ENCODE measurements at regions not wholly inside any gene's neighbourhood (a gene's known extent, or its start where the extent isn't known, plus 50 kb on each side); places are given as distances from the start of the nearest gene placed in this dataset.
"Not testable (repeated sequence)": the region's sequence is repeated elsewhere in the genome, so short reads cannot be mapped to it uniquely, and the experiment has no call there.

DNA sequence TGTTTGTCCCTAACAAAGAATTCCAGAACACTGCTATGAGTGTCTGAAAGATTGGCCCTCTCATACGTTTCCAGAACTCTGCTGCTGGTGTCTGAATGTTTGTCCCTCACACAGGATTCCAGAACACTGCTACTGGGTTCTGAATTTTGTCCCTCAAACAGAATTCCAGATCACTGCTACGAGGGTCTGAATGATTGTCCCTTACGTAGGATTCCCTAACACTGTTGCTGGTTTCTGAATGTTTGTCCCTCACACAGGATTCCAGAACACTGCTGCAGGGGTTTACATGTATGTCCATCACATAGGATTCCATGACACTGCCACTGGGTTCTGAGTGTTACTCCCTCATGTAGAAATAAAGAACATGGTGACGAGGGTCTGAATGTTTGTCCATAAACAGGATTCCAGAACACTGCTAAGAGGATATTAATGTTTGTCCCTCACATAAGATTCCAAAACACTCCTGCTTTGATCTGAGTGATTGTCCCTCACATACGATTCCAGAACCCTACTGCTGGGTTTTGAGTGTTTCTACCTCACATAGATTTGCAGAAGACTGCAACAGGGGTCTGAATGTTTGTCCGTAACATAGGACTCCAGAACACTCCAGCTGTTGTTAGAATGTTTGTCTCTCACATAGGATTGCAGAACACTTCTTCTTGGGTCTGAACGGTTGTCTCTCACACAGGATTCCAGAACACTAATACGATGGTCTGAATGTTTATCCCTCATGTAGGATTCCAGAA lies 214.4 kb downstream of the FOXD4L6 start:
- Histone ChIP-seq H3K27ac (no peak overlapping the region), H3K36me3 (peaks cover 0 to 47% (median 5%) of the 10 kb centered on the region in 3 donors), H3K4me1 (no peaks in the 10 kb centered on the region), H3K9me3 (peaks cover 30 to 85% (median 83%) of the 10 kb centered on the region in 3 donors), H3K4me3 (no peak overlapping the region), H3K27me3 (no peaks in the 10 kb centered on the region)
- TF ChIP-seq, protein P1, sequence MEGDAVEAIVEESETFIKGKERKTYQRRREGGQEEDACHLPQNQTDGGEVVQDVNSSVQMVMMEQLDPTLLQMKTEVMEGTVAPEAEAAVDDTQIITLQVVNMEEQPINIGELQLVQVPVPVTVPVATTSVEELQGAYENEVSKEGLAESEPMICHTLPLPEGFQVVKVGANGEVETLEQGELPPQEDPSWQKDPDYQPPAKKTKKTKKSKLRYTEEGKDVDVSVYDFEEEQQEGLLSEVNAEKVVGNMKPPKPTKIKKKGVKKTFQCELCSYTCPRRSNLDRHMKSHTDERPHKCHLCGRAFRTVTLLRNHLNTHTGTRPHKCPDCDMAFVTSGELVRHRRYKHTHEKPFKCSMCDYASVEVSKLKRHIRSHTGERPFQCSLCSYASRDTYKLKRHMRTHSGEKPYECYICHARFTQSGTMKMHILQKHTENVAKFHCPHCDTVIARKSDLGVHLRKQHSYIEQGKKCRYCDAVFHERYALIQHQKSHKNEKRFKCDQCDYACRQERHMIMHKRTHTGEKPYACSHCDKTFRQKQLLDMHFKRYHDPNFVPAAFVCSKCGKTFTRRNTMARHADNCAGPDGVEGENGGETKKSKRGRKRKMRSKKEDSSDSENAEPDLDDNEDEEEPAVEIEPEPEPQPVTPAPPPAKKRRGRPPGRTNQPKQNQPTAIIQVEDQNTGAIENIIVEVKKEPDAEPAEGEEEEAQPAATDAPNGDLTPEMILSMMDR (IDR thresholded peaks at IDR 0.05) = no peak
- intact Hi-C loops (cut with DNase I; ENCODE audit: low total_unique reads) = no loop called here
- DNase-seq = no peak

DNA sequence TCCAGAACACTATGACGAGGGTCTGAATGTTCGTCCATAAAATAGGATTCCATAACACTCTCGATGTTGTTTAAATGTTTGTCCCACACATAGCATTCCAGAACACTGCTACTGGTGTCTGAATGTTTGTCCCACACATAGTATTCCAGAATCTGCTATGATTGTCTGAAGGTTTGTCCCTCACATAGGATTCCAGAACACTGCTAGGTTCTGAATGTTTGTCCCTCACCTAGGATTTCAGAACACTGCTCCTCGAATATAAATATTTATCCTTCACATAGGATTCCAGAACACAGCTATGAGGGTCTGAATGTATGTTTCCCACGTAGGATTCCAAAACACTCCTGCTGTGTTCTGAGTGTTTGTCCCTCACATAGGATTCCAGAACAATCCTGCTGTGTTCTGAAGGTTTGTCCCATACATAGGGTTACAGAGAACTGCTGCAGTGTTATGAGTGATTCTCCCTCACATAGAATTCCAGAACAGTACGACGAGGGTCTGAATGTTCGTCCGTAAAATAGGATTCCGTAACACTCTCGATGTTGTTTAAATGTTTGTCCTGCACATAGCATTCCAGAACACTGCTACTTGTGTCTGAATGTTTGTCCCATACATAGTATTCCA lies 215.3 kb downstream of the FOXD4L6 start:
- intact Hi-C loops (cut with DNase I; ENCODE audit: low total_unique reads) = no loop called here
- TF ChIP-seq, protein P1 (IDR thresholded peaks at IDR 0.05) = no peak
- Histone ChIP-seq H3K36me3 (peaks cover 0 to 50% (median 10%) of the 10 kb centered on the region in 3 donors), H3K9me3 (peaks cover 38 to 90% (median 89%) of the 10 kb centered on the region in 3 donors), H3K27ac (no peak overlapping the region), H3K4me1 (no peaks in the 10 kb centered on the region), H3K4me3 (no peak overlapping the region), H3K27me3 (no peaks in the 10 kb centered on the region)
- DNase-seq = no peak

DNA sequence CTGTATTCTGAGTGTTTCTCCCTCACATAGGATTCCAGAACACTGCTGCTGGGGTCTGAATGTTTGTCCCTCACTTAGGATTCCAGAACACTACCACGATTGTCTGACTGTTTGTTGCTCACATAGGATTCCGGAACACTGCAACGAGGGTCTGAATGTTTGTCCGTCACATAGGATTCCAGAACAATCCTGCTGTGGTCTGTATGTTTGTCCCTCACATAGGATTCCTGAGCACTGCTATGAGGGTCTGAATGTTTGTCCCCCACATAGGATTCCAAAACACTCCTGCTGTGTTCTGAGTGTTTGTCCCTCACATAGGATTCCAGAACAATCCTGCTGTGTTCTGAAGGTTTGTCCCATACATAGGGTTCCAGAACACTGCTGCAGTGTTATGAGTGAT lies 215.8 kb downstream of the FOXD4L6 start:
- DNase-seq = not testable (repeated sequence)

DNA sequence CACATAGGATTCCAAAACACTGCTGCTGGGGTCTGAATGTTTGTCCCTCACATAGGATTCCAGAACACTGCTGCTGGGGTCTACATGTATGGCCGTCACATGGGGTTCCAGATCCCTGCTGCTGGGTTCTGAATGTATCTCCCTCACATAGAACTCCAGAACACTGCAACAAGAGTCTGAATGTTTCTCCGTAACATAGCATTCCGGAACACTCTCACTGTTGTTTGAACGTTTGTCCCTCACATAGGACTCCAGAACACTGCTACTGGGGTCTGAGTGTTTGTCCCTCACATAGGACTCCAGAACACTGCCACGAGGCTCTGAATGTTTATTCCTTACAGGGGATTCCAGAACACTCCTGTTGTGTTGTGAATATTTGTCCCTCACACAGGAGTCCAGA lies 216.8 kb downstream of the FOXD4L6 start:
- peaks cover 49 to 100% (median 100%) of the 10 kb centered on the region in 3 donors for H3K9me3 ChIP-seq
- intact Hi-C loops (cut with DNase I; ENCODE audit: low total_unique reads) = no loop called here
- H3K36me3 ChIP-seq = peaks cover 0 to 50% (median 12%) of the 10 kb centered on the region in 3 donors
- no peaks in the 10 kb centered on the region for H3K27me3 ChIP-seq
- DNase-seq = no peak
- no peaks in the 10 kb centered on the region for H3K4me1 ChIP-seq
- no peak overlapping the region for H3K4me3 ChIP-seq
- TF ChIP-seq, protein P1 (IDR thresholded peaks at IDR 0.05) = no peak
- H3K27ac ChIP-seq = no peak overlapping the region

More for the DNA sequence above, 215.8 kb downstream of the FOXD4L6 start:
- H3K9me3 ChIP-seq = peaks cover 43 to 96% (median 95%) of the 10 kb centered on the region in 3 donors
- H3K36me3 ChIP-seq = peaks cover 0 to 50% (median 12%) of the 10 kb centered on the region in 3 donors
- H3K4me1 ChIP-seq; H3K27me3 ChIP-seq; H3K4me3 ChIP-seq; intact Hi-C loops (cut with DNase I; ENCODE audit: low total_unique reads); H3K27ac ChIP-seq: not testable (repeated sequence)

DNA sequence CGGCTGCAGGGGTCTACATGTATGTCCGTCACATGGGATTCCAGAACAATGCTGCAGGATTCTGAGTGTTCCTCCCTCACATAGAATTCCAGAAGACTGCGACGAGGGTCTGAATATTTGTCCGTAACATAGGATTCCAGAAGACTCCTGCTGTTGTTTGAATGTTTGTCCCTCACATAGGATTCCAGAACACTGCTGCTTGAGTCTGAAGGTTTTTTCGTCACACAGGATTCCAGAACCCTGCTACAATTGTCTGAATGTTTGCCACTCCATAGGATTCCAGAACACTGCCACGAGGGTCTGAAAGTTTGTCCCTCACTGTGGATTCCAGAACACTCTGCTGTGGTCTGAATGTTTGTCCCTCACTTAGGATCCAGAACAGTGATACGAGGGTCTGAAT lies 217.5 kb downstream of the FOXD4L6 start:
- H3K27ac ChIP-seq; DNase-seq; intact Hi-C loops (cut with DNase I; ENCODE audit: low total_unique reads); H3K27me3 ChIP-seq; H3K4me3 ChIP-seq; H3K4me1 ChIP-seq: not testable (repeated sequence)
- Histone ChIP-seq H3K9me3 (peaks cover 54 to 100% (median 100%) of the 10 kb centered on the region in 3 donors), H3K36me3 (peaks cover 0 to 47% (median 12%) of the 10 kb centered on the region in 3 donors)

DNA sequence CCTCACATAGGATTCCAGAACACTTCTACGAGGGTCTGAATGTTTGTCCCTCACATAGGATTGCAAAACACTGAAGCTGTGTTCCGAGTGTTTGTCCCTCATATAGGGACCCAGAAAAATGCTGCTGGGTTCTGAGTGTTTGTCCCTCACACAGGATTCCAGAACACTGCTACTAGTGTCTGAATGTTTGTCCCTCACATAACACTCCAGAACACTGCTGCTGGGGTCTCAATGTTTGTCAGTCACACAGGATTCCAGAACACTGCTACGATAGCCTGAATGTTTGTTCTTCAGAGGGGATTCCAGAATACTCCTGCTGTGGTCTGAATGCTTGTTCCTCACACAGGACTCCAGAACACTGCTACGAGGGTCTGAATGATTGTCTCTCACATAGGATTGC lies 218.7 kb downstream of the FOXD4L6 start:
- intact Hi-C loops (cut with DNase I; ENCODE audit: low total_unique reads) = no loop called here
- Histone ChIP-seq H3K27ac (no peak overlapping the region), H3K36me3 (peaks cover 0 to 38% (median 8%) of the 10 kb centered on the region in 3 donors), H3K4me1 (no peaks in the 10 kb centered on the region), H3K4me3 (no peak overlapping the region), H3K9me3 (peaks cover 63 to 100% (median 100%) of the 10 kb centered on the region in 3 donors), H3K27me3 (no peaks in the 10 kb centered on the region)
- TF ChIP-seq, protein P1 (IDR thresholded peaks at IDR 0.05) = no peak
- no peak for DNase-seq

DNA sequence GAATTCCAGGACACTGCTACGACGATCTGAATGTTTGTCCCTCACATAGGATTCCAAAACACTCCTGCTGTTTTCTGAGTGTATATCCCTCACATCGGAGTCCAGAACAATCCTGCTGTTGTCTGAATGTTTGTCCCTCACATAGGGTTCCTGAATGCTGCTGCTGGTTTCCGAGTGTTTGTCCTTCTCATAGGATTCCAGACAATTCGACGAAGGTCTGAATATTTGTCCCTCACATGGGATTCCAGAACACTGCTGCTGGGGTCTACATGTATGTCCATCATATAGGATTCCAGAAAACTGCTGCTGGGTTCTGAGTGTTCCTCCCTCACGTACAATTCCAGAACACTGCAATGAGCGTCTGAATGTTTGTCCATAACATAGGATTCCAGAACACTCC lies 219.4 kb downstream of the FOXD4L6 start:
- peaks cover 0 to 31% (median 8%) of the 10 kb centered on the region in 3 donors for H3K36me3 ChIP-seq
- H3K27me3 ChIP-seq; DNase-seq; H3K4me3 ChIP-seq; intact Hi-C loops (cut with DNase I; ENCODE audit: low total_unique reads); H3K4me1 ChIP-seq; H3K27ac ChIP-seq: not testable (repeated sequence)
- peaks cover 59 to 100% (median 100%) of the 10 kb centered on the region in 3 donors for H3K9me3 ChIP-seq
